Activated naive CD8-positive, alpha-beta T cell treated with anti-CD3 and anti-CD28 coated beads for 36 hours (primary cell): ENCODE measurements at regions not wholly inside any gene's neighbourhood (a gene's known extent, or its start where the extent isn't known, plus 50 kb on each side); places are given as distances from the start of the nearest gene placed in this dataset.

Experiments used
- DNase-seq: peaks from one replicate; pipeline ENCODE4 v3.0.0; 2021
- H3K27ac Mint-ChIP-seq: one replicate; pipeline ENCODE4 v1.8.0; 2022; ENCODE audit warnings: mild to moderate bottlenecking, moderate library complexity, mixed read lengths
- H3K27me3 Mint-ChIP-seq: one replicate; pipeline ENCODE4 v1.8.0; 2022; ENCODE audit warnings: mild to moderate bottlenecking, mixed read lengths
- H3K36me3 Mint-ChIP-seq: one replicate; pipeline ENCODE4 v1.8.0; 2021; ENCODE audit warnings: mild to moderate bottlenecking, mixed read lengths
- H3K4me1 Mint-ChIP-seq: one replicate; pipeline ENCODE4 v1.8.0; 2021; ENCODE audit warnings: mixed read lengths
- H3K4me3 Mint-ChIP-seq: one replicate; pipeline ENCODE4 v1.8.0; 2022; ENCODE audit warnings: mild to moderate bottlenecking, moderate library complexity, mixed read lengths
- H3K9me3 Mint-ChIP-seq: one replicate; pipeline ENCODE4 v1.8.0; 2022; ENCODE audit warnings: mixed read lengths

DNA sequence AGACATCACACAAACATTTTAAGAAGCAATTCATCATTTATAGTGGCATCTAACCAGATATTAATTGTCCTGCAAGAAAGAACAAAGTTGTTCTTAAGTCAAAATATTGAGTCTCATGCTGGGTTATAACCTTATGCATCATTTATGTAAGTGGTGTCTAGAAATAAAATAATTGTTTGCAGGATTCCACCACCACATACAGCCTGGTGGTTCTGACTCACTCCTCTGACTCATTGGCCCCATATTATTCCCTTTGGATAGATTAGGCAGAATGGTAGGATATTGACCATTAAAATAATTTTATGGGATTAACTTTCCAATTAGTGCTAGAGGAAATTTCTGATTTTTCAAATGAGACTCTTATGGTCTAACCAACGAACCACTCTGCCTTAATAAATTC, 384.5 kb downstream of the GRXCR1 start:
- Mint-ChIP-seq H3K27me3 (no peaks in the 10 kb centered on the region), H3K27ac (no peak overlapping the region), H3K4me3 (no peak overlapping the region)

DNA sequence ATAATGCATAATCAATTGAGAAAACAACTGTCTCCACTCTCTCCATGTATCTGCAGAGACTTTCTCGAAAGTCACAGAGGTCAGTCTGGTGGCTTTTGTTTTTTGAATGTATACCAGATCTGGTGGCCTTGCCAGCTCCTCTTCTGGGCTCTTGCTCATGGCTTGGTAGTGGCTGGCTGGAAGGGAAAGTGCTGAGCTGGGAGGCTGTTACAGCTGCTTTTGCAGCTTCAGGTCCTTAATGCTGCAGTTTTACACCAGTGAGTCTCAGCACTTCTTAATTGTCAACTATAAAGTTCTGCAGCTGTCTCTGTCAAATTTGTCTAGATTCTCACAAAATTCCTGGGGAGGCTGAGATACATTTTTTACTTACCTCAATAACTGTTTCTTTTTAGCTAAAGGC, 390.0 kb downstream of the GRXCR1 start:
- DNase-seq, result no peak
- Mint-ChIP-seq H3K27me3 (no peaks in the 10 kb centered on the region), H3K9me3 (peaks cover 2% of the 10 kb centered on the region), H3K27ac (no peak overlapping the region), H3K4me1 (no peaks in the 10 kb centered on the region), H3K4me3 (no peak overlapping the region), H3K36me3 (no peaks in the 10 kb centered on the region)

More for the DNA sequence above, 384.5 kb downstream of the GRXCR1 start:
- Mint-ChIP-seq H3K9me3 (peaks cover 3% of the 10 kb centered on the region), H3K4me1 (no peaks in the 10 kb centered on the region), H3K36me3 (no peaks in the 10 kb centered on the region)
- no peak for DNase-seq

DNA sequence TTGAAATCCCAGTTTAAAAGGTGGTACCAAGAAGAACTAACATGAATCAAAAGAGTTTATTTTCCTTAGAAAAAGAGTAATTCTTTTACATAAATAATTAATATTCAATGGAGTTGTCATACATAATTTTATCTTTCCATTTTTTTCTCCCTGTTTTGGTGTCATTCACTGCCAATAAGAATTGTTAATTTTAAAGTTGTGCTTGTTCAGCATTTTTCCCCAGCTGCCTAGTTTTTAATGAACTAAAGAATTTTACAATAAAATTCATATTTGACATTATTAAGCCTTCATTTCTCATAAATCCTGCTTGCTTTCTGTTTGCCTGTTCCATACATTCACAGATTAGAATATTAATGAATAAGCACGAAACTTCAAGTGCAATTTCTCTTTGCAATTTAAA, 393.6 kb downstream of the GRXCR1 start:
- Mint-ChIP-seq H3K9me3 (no peaks in the 10 kb centered on the region), H3K27me3 (no peaks in the 10 kb centered on the region), H3K4me3 (no peak overlapping the region), H3K4me1 (no peaks in the 10 kb centered on the region), H3K36me3 (no peaks in the 10 kb centered on the region), H3K27ac (no peak overlapping the region)
- no peak for DNase-seq

DNA sequence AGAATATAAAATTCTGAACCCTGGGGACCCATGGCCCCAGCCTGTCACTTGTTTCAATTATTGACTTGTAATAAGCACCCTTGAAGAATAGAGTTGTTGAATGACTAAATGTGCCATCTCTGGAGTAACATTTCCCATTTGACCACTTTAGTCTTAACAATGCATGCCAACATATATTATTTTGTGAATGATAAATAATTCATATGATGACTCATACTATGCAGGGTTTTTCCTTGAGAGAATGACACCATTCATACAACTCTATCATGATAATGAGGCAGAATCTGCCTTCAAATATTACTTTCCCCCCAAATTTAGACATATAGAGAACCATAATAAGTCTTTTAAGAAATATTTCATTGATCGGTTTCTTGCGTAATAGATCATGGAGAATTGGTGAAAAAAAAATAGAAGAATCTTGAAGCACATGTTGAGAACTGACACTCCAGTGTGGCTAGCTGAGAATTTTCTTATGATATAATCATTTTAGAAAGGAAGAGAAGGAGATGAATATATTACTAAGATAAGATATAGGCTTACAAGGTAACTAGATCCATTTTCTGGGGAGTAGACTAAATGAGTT, 404.5 kb downstream of the GRXCR1 start:
- Mint-ChIP-seq H3K9me3 (peaks cover 5% of the 10 kb centered on the region), H3K4me3 (no peak overlapping the region), H3K4me1 (no peaks in the 10 kb centered on the region), H3K27me3 (no peaks in the 10 kb centered on the region), H3K36me3 (no peaks in the 10 kb centered on the region), H3K27ac (no peak overlapping the region)
- no peak for DNase-seq

DNA sequence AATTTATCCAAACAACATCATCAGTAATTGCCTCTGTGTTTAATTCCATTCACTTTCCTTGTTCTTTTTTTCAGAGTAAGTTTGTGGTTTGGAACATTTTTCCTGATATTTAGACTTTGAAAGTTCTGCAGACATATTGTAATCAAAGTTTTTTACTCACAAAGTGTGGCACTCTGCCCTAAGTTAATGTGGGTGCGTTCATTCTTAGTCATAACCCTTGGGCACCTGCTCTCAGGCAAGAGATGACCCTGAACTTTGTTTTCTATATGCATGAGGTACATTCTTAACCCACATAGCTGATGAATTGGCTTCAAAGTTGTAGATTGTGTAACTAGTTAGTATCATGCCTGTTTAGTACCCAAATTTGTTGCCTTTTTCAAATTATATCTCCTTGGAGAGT, 424.3 kb downstream of the GRXCR1 start:
- no peak for DNase-seq
- no peak overlapping the region for H3K27ac Mint-ChIP-seq
- no peaks in the 10 kb centered on the region for H3K27me3 Mint-ChIP-seq
- H3K9me3 Mint-ChIP-seq, result peaks cover 4% of the 10 kb centered on the region
- H3K4me1 Mint-ChIP-seq, result no peaks in the 10 kb centered on the region
- H3K4me3 Mint-ChIP-seq, result no peak overlapping the region
- H3K36me3 Mint-ChIP-seq, result no peaks in the 10 kb centered on the region

DNA sequence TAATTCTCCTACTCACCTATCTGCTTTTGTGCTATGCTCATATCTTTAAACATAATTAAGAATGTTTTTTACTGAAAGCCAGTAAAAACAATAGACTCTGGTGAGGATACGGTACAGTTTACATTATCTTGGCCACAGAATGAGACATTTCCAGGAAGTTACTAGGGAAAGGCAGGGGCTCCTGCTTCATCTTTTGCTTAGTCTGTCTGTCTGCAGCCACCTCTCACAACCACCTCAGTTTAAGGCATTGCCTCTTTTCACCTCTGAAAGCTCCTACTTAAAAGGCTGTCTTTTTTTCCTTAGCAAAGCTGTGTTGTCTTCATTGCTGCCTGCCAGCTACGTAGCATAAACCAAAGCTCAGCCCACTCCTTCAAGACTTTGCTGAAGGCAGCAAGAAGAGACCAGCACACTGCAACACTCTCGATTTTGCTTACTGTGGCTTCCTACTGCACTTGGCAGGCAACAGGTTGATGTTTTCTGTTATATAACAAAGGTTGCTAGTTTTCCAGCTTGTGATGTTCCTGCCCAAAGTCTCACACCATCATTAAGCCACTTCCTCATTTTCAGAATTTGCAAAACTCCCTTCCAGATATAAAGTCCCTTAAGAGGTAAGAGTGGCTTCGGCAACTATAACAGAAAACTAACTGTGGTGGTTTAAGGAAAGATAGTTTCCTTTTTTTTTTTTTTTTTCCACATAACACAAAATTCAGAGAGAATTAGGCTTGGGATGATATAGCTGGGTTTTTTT, 432.9 kb downstream of the GRXCR1 start:
- Mint-ChIP-seq H3K4me3 (no peak overlapping the region), H3K27ac (no peak overlapping the region), H3K36me3 (no peaks in the 10 kb centered on the region), H3K4me1 (no peaks in the 10 kb centered on the region), H3K9me3 (peaks cover 2% of the 10 kb centered on the region), H3K27me3 (no peaks in the 10 kb centered on the region)
- no peak for DNase-seq

DNA sequence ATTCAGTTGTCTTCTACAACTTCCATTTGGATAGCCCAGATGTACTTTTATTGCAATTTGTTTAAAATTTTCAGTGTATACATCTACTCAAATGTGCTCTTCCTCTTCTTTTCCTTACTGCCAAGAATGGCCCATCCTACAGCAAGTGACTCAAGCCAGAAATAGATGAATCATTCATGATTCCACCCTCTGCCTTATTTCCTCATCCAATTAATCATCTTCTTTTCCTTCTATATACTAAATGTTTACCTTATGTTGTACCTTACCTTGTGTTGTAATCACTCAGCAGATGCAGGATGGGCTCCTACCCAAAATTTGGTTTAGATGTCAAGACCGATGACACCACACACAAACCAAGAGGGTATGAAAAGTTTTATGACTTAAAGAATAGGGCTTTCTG, 437.8 kb downstream of the GRXCR1 start:
- no peak overlapping the region for H3K27ac Mint-ChIP-seq
- peaks cover 1% of the 10 kb centered on the region for H3K9me3 Mint-ChIP-seq
- H3K27me3 Mint-ChIP-seq, result no peaks in the 10 kb centered on the region
- DNase-seq, result no peak
- no peaks in the 10 kb centered on the region for H3K36me3 Mint-ChIP-seq
- no peak overlapping the region for H3K4me3 Mint-ChIP-seq
- H3K4me1 Mint-ChIP-seq, result no peaks in the 10 kb centered on the region

DNA sequence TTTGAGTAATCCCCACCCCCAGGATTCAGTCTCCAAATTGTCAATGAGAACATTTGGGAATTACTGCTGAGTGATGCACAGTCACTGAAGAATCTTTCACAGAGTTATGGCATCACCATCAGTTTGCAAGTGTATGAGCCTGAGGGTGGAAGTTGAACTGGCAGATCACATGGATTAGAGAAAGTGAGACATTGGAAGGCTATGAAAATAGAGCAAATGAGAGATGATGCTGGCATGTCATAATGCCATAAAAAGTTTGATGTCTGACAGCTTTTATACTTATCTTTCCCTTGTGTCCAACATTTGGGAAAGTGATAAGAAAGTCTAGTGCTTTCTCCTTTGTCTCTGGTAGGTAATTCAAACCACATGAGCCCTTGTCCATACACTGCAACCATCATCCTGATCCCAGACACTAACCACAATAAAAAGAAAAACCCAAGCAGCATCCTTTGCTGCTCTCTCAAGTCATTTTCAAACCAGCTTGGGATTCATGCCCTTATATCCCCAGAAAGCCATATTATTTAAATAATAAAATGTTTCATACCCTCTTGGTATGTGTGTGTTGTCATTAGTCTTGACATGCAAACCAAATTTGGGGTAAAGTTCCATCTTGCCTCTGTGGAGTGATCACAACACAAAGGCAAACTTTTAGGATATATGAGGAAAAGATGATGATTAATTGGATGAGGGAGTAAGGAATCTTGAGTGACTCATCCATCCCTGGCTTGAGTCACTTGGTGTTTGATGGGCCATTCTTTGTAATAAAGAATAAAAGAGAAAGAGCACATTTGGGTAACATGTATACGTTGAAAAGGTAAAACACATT, 438.9 kb downstream of the GRXCR1 start:
- no peaks in the 10 kb centered on the region for H3K27me3 Mint-ChIP-seq
- H3K27ac Mint-ChIP-seq, result no peak overlapping the region
- H3K9me3 Mint-ChIP-seq, result peaks cover 1% of the 10 kb centered on the region
- H3K4me3 Mint-ChIP-seq, result no peak overlapping the region
- H3K36me3 Mint-ChIP-seq, result no peaks in the 10 kb centered on the region
- H3K4me1 Mint-ChIP-seq, result no peaks in the 10 kb centered on the region
- DNase-seq, result no peak

DNA sequence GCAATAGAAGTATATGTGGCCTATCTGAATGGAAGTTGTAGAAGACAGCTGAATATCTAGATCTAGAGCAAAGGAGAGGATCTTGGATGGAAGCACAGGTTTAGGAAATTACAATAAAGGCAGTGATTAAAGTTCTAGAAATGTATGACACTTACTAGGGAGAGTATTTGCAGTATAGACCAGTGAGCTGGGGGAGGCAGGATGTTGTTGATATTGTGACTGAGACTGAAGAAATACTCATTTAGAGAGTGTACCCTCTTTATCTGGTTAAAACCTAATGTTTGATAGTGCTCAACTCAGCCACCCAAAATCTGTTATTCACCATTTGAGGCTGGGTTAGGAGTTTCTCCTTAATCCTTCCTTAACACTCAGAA, 439.5 kb downstream of the GRXCR1 start:
- no peaks in the 10 kb centered on the region for H3K27me3 Mint-ChIP-seq
- no peaks in the 10 kb centered on the region for H3K36me3 Mint-ChIP-seq
- H3K4me3 Mint-ChIP-seq, result no peak overlapping the region
- H3K9me3 Mint-ChIP-seq, result peaks cover 1% of the 10 kb centered on the region
- DNase-seq, result no peak
- no peaks in the 10 kb centered on the region for H3K4me1 Mint-ChIP-seq
- no peak overlapping the region for H3K27ac Mint-ChIP-seq

DNA sequence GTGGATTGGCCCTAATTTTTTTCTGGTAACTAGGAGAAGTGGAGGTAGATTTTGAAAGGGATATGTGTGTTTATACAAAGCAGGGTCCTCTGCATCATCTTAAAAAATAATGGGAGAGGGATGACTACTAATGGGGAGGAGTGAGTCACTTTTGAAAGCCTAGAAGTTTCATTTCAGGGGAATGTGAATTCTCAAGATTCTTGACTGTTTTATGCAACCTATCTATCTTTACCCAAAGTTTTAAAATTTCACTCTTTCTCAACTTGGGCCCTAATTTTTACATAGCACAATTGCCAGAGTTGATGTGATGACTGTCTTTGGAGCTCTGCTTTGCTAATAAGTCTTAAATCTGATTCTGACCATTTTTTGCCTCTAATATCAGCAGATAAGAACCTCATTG, 445.2 kb downstream of the GRXCR1 start:
- Mint-ChIP-seq H3K4me3 (no peak overlapping the region), H3K9me3 (peaks cover 6% of the 10 kb centered on the region), H3K4me1 (no peaks in the 10 kb centered on the region), H3K27ac (no peak overlapping the region), H3K36me3 (no peaks in the 10 kb centered on the region), H3K27me3 (no peaks in the 10 kb centered on the region)
- DNase-seq, result no peak

DNA sequence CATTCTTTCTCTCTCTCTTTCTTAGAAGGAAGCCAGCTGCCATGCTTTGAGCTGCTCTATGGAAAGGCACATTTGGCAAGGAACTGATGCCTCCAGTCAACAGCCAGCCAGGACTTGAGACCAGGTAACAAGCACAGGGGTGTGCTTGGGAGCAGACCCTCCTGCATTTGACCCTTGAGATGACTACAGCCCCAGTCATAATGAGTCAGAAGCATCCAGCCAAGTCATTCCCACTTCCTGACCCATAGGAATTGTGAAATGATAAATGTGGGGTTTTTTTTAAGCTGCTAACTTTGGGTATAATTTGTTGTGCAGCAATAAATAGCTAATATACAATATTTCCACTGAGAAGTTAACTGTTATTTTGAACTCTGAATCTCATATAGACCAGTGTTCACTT, 446.9 kb downstream of the GRXCR1 start:
- no peak for DNase-seq
- no peak overlapping the region for H3K27ac Mint-ChIP-seq
- H3K36me3 Mint-ChIP-seq, result no peaks in the 10 kb centered on the region
- no peak overlapping the region for H3K4me3 Mint-ChIP-seq
- H3K27me3 Mint-ChIP-seq, result no peaks in the 10 kb centered on the region
- H3K9me3 Mint-ChIP-seq, result peaks cover 6% of the 10 kb centered on the region
- no peaks in the 10 kb centered on the region for H3K4me1 Mint-ChIP-seq

DNA sequence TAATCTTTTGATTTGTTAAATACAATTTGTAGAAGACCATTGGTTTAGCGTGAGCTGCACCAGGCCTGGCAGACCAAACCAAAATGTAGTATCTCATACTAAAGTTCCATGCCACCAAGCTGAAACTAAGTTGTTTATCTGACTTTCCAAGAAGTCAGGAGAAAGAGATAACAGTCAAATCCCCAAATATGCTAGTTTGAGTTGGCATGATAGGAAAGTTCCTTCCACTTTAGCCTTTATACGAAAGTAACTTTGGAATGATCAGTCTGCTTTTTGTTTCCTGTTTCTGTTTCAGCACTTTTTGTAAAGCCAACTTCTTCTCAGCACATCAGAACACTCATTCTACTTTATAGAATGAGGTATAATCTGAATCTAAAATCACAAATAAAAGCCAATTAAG, 449.2 kb downstream of the GRXCR1 start:
- Mint-ChIP-seq H3K27ac (no peak overlapping the region), H3K4me3 (no peak overlapping the region), H3K4me1 (no peaks in the 10 kb centered on the region), H3K9me3 (peaks cover 6% of the 10 kb centered on the region), H3K27me3 (no peaks in the 10 kb centered on the region), H3K36me3 (no peaks in the 10 kb centered on the region)
- DNase-seq, result no peak

DNA sequence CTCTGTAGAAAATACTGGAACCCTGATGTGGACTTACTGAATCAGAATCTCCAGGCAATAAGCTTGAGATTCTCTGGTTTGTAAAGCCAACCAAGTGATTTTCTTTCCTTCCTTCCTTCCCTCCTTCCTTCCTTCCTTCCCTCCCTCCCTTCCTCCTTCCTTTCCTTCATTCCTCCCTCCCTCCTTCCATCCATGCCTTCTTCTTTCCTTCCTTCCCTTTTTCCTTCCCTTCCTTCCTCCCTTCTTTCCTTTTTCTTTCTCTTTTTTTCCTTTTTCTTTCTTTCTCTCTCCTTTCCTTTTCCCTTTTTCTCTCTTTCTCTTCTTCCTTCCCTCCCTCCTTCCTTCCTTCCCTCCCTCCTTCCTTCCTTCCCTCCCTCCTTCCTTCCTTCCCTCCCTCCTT, 450.8 kb downstream of the GRXCR1 start:
- Mint-ChIP-seq H3K27ac (no peak overlapping the region), H3K4me3 (no peak overlapping the region), H3K4me1 (no peaks in the 10 kb centered on the region), H3K9me3 (peaks cover 4% of the 10 kb centered on the region), H3K36me3 (no peaks in the 10 kb centered on the region), H3K27me3 (no peaks in the 10 kb centered on the region)
- no peak for DNase-seq

DNA sequence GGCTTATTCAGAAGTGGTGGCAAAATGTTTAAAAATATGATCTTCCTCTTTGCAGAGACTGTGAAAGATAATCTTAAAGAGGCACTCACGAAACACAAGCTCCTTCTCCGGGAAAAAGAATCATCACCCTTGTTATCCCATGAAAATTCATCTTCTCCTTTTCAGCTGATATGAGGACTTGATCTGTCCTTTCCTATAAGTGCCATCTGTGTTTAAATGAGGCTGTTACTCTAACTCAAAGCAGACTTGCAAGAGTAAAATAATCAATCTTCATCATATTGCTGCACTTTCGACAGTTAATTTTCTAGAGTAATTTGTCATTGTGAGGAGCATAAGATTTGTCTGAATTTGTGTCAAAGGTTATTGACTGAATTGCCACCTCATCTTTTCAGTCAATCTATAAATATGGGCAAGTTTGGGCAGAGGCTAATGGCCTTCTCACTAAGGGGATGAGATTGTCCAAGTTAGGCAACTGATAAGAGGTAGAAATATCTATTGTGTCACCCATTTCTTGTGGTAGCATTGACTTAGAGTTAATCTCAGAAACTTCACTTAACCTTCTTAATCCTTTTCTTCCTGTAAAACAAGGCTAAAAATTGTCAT, 452.9 kb downstream of the GRXCR1 start:
- no peak for DNase-seq
- no peak overlapping the region for H3K4me3 Mint-ChIP-seq
- H3K9me3 Mint-ChIP-seq, result no peaks in the 10 kb centered on the region
- no peaks in the 10 kb centered on the region for H3K27me3 Mint-ChIP-seq
- H3K27ac Mint-ChIP-seq, result no peak overlapping the region
- no peaks in the 10 kb centered on the region for H3K4me1 Mint-ChIP-seq
- H3K36me3 Mint-ChIP-seq, result no peaks in the 10 kb centered on the region

DNA sequence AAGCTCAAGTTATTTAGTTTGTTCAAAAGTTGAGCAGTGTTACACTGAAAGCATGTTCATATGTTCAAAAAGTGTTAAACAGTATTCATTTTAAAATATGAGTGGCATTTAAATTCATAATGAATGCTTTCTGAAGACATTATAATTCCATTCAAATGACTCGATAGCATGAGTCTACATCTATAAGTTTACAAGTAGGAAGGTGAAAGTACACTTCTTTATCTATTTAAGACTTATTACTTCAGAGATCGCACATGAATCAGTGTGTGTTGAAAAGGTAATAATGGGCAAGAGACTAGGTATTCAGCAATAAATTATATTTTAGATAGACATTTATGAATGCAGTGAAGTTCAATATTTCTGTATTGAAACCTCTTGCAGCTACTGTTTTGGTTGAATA, 456.1 kb downstream of the GRXCR1 start:
- DNase-seq, result no peak
- Mint-ChIP-seq H3K9me3 (no peaks in the 10 kb centered on the region), H3K4me3 (no peak overlapping the region), H3K27ac (no peak overlapping the region), H3K27me3 (no peaks in the 10 kb centered on the region), H3K4me1 (no peaks in the 10 kb centered on the region), H3K36me3 (no peaks in the 10 kb centered on the region)
